ENCODE measurements at regions not wholly inside any gene's neighbourhood (a gene's known extent, or its start where the extent isn't known, plus 50 kb on each side); places are given as distances from the start of the nearest gene placed in this dataset.

GRCh38 chr4:32073542-32073941 lies 1353.4 kb downstream of the PCDH7 start:
- Mint-ChIP-seq H3K27me3 (ENCODE audit: insufficient read depth, unreplicated experiment) (no peaks in the 10 kb centered on the region), H3K4me3 (ENCODE audit: unreplicated experiment) (no peak overlapping the region), H3K27ac (ENCODE audit: unreplicated experiment) (no peak overlapping the region), H3K4me1 (ENCODE audit: low read depth, unreplicated experiment) (no peaks in the 10 kb centered on the region), H3K36me3 (ENCODE audit: insufficient read depth, unreplicated experiment) (no peaks in the 10 kb centered on the region), H3K9me3 (ENCODE audit: unreplicated experiment) (no peaks in the 10 kb centered on the region)
- no peaks in the 10 kb centered on the region for H3K4me1 ChIP-seq
- no peak overlapping the region for H3K4me3 ChIP-seq (ENCODE audit: low read depth, low read length)
- ChIA-PET POLR2A (no interaction called here), CTCF (no interaction called here)
- BruUV-seq (replicated peaks): no TSS peak
- H3K27me3 ChIP-seq (replicated peaks; ENCODE audit: control insufficient read depth, insufficient read depth, low read length): no peaks in the 10 kb centered on the region
- H3K9me3 ChIP-seq: no peaks in the 10 kb centered on the region
- no peak for TF ChIP-seq CTCF (IDR thresholded peaks at IDR 0.05; ENCODE audit: insufficient read depth in 1 of 2, low read depth in 1 of 2, low read length in 1 of 2, severe bottlenecking in 1 of 2, unreplicated experiment in 1 of 2)
- no peaks in the 10 kb centered on the region for H3K36me3 ChIP-seq (ENCODE audit: control insufficient read depth, insufficient read depth, low read length)
- intact Hi-C loops (cut with micrococcal nuclease; ENCODE audit: unreplicated experiment): no loop called here
- DNase-seq: no peak

GRCh38 chr4:32087211-32087610 lies 1367.0 kb downstream of the PCDH7 start:
- ChIA-PET POLR2A (no interaction called here), CTCF (no interaction called here)
- no peak for TF ChIP-seq CTCF (IDR thresholded peaks at IDR 0.05; ENCODE audit: insufficient read depth in 1 of 2, low read depth in 1 of 2, low read length in 1 of 2, severe bottlenecking in 1 of 2, unreplicated experiment in 1 of 2)
- Mint-ChIP-seq H3K36me3 (ENCODE audit: insufficient read depth, unreplicated experiment) (no peaks in the 10 kb centered on the region), H3K4me3 (ENCODE audit: unreplicated experiment) (no peak overlapping the region), H3K4me1 (ENCODE audit: low read depth, unreplicated experiment) (no peaks in the 10 kb centered on the region), H3K27me3 (ENCODE audit: insufficient read depth, unreplicated experiment) (no peaks in the 10 kb centered on the region), H3K9me3 (ENCODE audit: unreplicated experiment) (no peaks in the 10 kb centered on the region), H3K27ac (ENCODE audit: unreplicated experiment) (no peak overlapping the region)
- BruUV-seq (replicated peaks): no TSS peak
- H3K4me3 ChIP-seq (ENCODE audit: low read depth, low read length): no peak overlapping the region
- intact Hi-C loops (cut with micrococcal nuclease; ENCODE audit: unreplicated experiment): no loop called here
- H3K4me1 ChIP-seq: no peaks in the 10 kb centered on the region
- DNase-seq: no peak
- H3K36me3 ChIP-seq (ENCODE audit: control insufficient read depth, insufficient read depth, low read length): no peaks in the 10 kb centered on the region; the same call in 1 of the 2 replicates
- no peaks in the 10 kb centered on the region for H3K9me3 ChIP-seq
- no peaks in the 10 kb centered on the region for H3K27me3 ChIP-seq (replicated peaks; ENCODE audit: control insufficient read depth, insufficient read depth, low read length)

GRCh38 chr4:32094987-32095386 lies 1374.8 kb downstream of the PCDH7 start:
- CTCF ChIA-PET: no interaction called here
- no peaks in the 10 kb centered on the region for H3K27me3 Mint-ChIP-seq (ENCODE audit: insufficient read depth, unreplicated experiment)
- POLR2A ChIA-PET: no interaction called here

More at GRCh38 chr4:32094987-32095386, 1374.8 kb downstream of the PCDH7 start:
- no peak overlapping the region for H3K4me3 ChIP-seq (ENCODE audit: low read depth, low read length)
- Mint-ChIP-seq H3K36me3 (ENCODE audit: insufficient read depth, unreplicated experiment) (no peaks in the 10 kb centered on the region), H3K4me1 (ENCODE audit: low read depth, unreplicated experiment) (no peaks in the 10 kb centered on the region), H3K9me3 (ENCODE audit: unreplicated experiment) (no peaks in the 10 kb centered on the region), H3K4me3 (ENCODE audit: unreplicated experiment) (no peak overlapping the region), H3K27ac (ENCODE audit: unreplicated experiment) (no peak overlapping the region)
- intact Hi-C loops (cut with micrococcal nuclease; ENCODE audit: unreplicated experiment): no loop called here
- H3K27me3 ChIP-seq (replicated peaks; ENCODE audit: control insufficient read depth, insufficient read depth, low read length): no peaks in the 10 kb centered on the region
- no peaks in the 10 kb centered on the region for H3K9me3 ChIP-seq
- BruUV-seq (replicated peaks): no TSS peak
- H3K4me1 ChIP-seq: no peaks in the 10 kb centered on the region
- H3K36me3 ChIP-seq (ENCODE audit: control insufficient read depth, insufficient read depth, low read length): no peaks in the 10 kb centered on the region
- DNase-seq: no peak
- TF ChIP-seq CTCF (IDR thresholded peaks at IDR 0.05; ENCODE audit: insufficient read depth in 1 of 2, low read depth in 1 of 2, low read length in 1 of 2, severe bottlenecking in 1 of 2, unreplicated experiment in 1 of 2): no peak

All from Caco-2 (cell line).